OCI-LY1 (cell line): ENCODE measurements at regions not wholly inside any gene's neighbourhood (a gene's known extent, or its start where the extent isn't known, plus 50 kb on each side); places are given as distances from the start of the nearest gene placed in this dataset.
"Not testable (repeated sequence)": the region's sequence is repeated elsewhere in the genome, so short reads cannot be mapped to it uniquely, and the experiment has no call there.

Experiments used
- H2AFZ ChIP-seq: fragments of 200-600 bp; sonication (generic), shearing (Covaris generic); 2 replicates; pipeline ENCODE4 v1.6.0; 2014; ENCODE audit warnings: antibody characterized with exemption, mild to moderate bottlenecking, low read length
- H3F3A ChIP-seq: fragments of 200-600 bp; sonication (generic), shearing (Covaris generic); 2 replicates; pipeline ENCODE4 v1.6.0; 2014; ENCODE audit warnings: mild to moderate bottlenecking, antibody characterized with exemption, low read length, moderate library complexity; ENCODE audit not compliant: insufficient read depth
- H3K27ac ChIP-seq: fragments of 200-600 bp; sonication (generic); 2 replicates; pipeline ENCODE4 v1.5.1; 2014; ENCODE audit warnings: low read length, mixed run types, mild to moderate bottlenecking, low read depth; ENCODE audit not compliant: poor library complexity, severe bottlenecking
- H3K27me3 ChIP-seq: fragments of 200-600 bp; sonication (generic); 2 replicates; pipeline ENCODE4 v1.6.0; 2014; ENCODE audit warnings: antibody characterized with exemption, mild to moderate bottlenecking, low read length, moderate library complexity; ENCODE audit not compliant: insufficient read depth
- H3K36me3 ChIP-seq: fragments of 200-600 bp; sonication (generic); 2 replicates; pipeline ENCODE4 v1.6.1; 2014; ENCODE audit warnings: mild to moderate bottlenecking, antibody characterized with exemption, low read length, moderate library complexity, mixed read lengths; ENCODE audit not compliant: insufficient read depth
- H3K4me1 ChIP-seq: fragments of 200-600 bp; sonication (generic); 2 replicates; pipeline ENCODE4 v1.5.1; 2014; ENCODE audit warnings: mild to moderate bottlenecking, low read length, moderate library complexity; ENCODE audit not compliant: insufficient read depth, severe bottlenecking
- H3K4me2 ChIP-seq: fragments of 200-600 bp; sonication (generic), shearing (Covaris generic); 2 replicates; pipeline ENCODE4 v1.6.1; 2014; ENCODE audit warnings: low read length
- H3K4me3 ChIP-seq: fragments of 200-600 bp; sonication (generic); 2 replicates; pipeline ENCODE4 v1.5.1; 2014; ENCODE audit warnings: low read length, low read depth, mild to moderate bottlenecking, mixed read lengths; ENCODE audit not compliant: poor library complexity, severe bottlenecking
- H3K79me2 ChIP-seq: fragments of 200-600 bp; shearing (Covaris generic); 2 replicates; pipeline ENCODE4 v1.6.1; 2016; ENCODE audit warnings: mixed run types, low read length, mixed read lengths; ENCODE audit not compliant: insufficient read depth
- H3K9ac ChIP-seq: fragments of 200-600 bp; sonication (generic), shearing (Covaris generic); 2 replicates; pipeline ENCODE4 v1.6.1; 2014; ENCODE audit warnings: mild to moderate bottlenecking, low read length, mixed read lengths
- H3K9me2 ChIP-seq: fragments of 200-600 bp; sonication (generic), shearing (Covaris generic); 2 replicates; pipeline ENCODE4 v1.6.1; 2014; ENCODE audit warnings: low read depth, mild to moderate bottlenecking, low read length, mixed read lengths
- H3K9me3 ChIP-seq: fragments of 200-600 bp; shearing (Covaris generic); 2 replicates; pipeline ENCODE4 v1.6.1; 2014; ENCODE audit warnings: low read length, mixed read lengths
- H4K20me1 ChIP-seq: fragments of 200-600 bp; sonication (generic), shearing (Covaris generic); 2 replicates; pipeline ENCODE4 v1.6.0; 2016; ENCODE audit warnings: mild to moderate bottlenecking, low read length; ENCODE audit not compliant: insufficient read depth
- CTCF ChIP-seq: fragments of 200-600 bp; sonication (generic), shearing (Covaris generic); IDR thresholded peaks from 2 replicates; pipeline ENCODE4 v1.5.1; 2017; ENCODE audit warnings: mild to moderate bottlenecking, antibody characterized with exemption, low read length, moderate library complexity, mixed read lengths
- EZH2 ChIP-seq: fragments of 200-600 bp; sonication (generic), shearing (Covaris generic); IDR thresholded peaks from 2 replicates; pipeline ENCODE4 v1.8.0; 2017; ENCODE audit warnings: borderline replicate concordance, mixed run types, mild to moderate bottlenecking, antibody characterized with exemption, low read length, moderate library complexity, mixed read lengths

GRCh38 chr18:2237706-2238105 lies 333.6 kb downstream of the METTL4 start:
- Histone ChIP-seq H3K4me2 (no peak overlapping the region), H3K9me3 (no peaks in the 10 kb centered on the region), H3K9ac (no peak overlapping the region), H3K36me3 (no peaks in the 10 kb centered on the region), H3K9me2 (no peaks in the 10 kb centered on the region), H3K79me2 (no peaks in the 10 kb centered on the region), H4K20me1 (no peaks in the 10 kb centered on the region), H3K4me3 (no peak overlapping the region), H3K4me1 (no peaks in the 10 kb centered on the region), H2AFZ (no peak overlapping the region), H3K27ac (no peak overlapping the region), H3K27me3 (no peaks in the 10 kb centered on the region), H3F3A (no peaks in the 10 kb centered on the region)
- TF ChIP-seq CTCF = no peak
- TF ChIP-seq EZH2 = no peak

- H2AFZ ChIP-seq = no peak overlapping the region
- H3K4me2 ChIP-seq = no peak overlapping the region
- no peak overlapping the region for H3K27ac ChIP-seq
- H3K4me1 ChIP-seq = no peaks in the 10 kb centered on the region
- no peaks in the 10 kb centered on the region for H4K20me1 ChIP-seq
- H3K4me3 ChIP-seq = no peak overlapping the region
- no peaks in the 10 kb centered on the region for H3K9me2 ChIP-seq
- no peak overlapping the region for H3K9ac ChIP-seq
- no peaks in the 10 kb centered on the region for H3F3A ChIP-seq
- H3K79me2 ChIP-seq = no peaks in the 10 kb centered on the region
- no peaks in the 10 kb centered on the region for H3K9me3 ChIP-seq
- H3K27me3 ChIP-seq = no peaks in the 10 kb centered on the region
- TF ChIP-seq EZH2 (no peak), CTCF (no peak)
- H3K36me3 ChIP-seq = no peaks in the 10 kb centered on the region
Measured at GRCh38 chr18:2240311-2240705, 331.0 kb downstream of the METTL4 start.

GRCh38 chr18:2244641-2245040 lies 326.7 kb downstream of the METTL4 start:
- Histone ChIP-seq H3K27ac (no peak overlapping the region), H3F3A (no peaks in the 10 kb centered on the region)
- no peak for TF ChIP-seq CTCF

GRCh38 chr18:2247101-2247500 lies 324.2 kb downstream of the METTL4 start:
- H2AFZ ChIP-seq, H3K27me3 ChIP-seq, H3K79me2 ChIP-seq, H3K9me3 ChIP-seq, H3K4me3 ChIP-seq, H3K36me3 ChIP-seq, H3K9ac ChIP-seq, H3K4me2 ChIP-seq, H3K9me2 ChIP-seq, H4K20me1 ChIP-seq, H3K27ac ChIP-seq, H3K4me1 ChIP-seq, H3F3A ChIP-seq: not testable (repeated sequence)

More at GRCh38 chr18:2244641-2245040, 326.7 kb downstream of the METTL4 start:
- H2AFZ ChIP-seq = no peak overlapping the region
- H4K20me1 ChIP-seq = no peaks in the 10 kb centered on the region
- no peaks in the 10 kb centered on the region for H3K9me2 ChIP-seq
- H3K79me2 ChIP-seq = no peaks in the 10 kb centered on the region
- H3K27me3 ChIP-seq = no peaks in the 10 kb centered on the region
- no peaks in the 10 kb centered on the region for H3K4me1 ChIP-seq
- H3K4me2 ChIP-seq = no peak overlapping the region
- no peaks in the 10 kb centered on the region for H3K9me3 ChIP-seq
- H3K36me3 ChIP-seq = no peaks in the 10 kb centered on the region
- H3K4me3 ChIP-seq = no peak overlapping the region
- no peak overlapping the region for H3K9ac ChIP-seq
